SK-N-DZ (cell line): ENCODE measurements at regions not wholly inside any gene's neighbourhood (a gene's known extent, or its start where the extent isn't known, plus 50 kb on each side); places are given as distances from the start of the nearest gene placed in this dataset.
A peak's percentile ranks its signal among the peaks of the same experiment; 100 is the strongest.

Source experiments
- DNase-seq: peaks from one replicate; pipeline ENCODE4 v3.0.0-alpha.2; 2015; ENCODE audit warnings: low spot score

- DNase-seq = peak; percentile 51
These were observed 688.7 kb downstream of the TUSC7 start for GRCh38 chr3:117398141-117398899.

GRCh38 chr3:117399311-117400078 is 689.9 kb downstream of the TUSC7 start:
- DNase-seq = no peak

- DNase-seq = no peak
These were observed 690.7 kb downstream of the TUSC7 start for GRCh38 chr3:117400303-117400702.

- no peak for DNase-seq
These were observed 694.6 kb downstream of the TUSC7 start for GRCh38 chr3:117404141-117404540.

- no peak for DNase-seq
These were observed 695.2 kb downstream of the TUSC7 start for GRCh38 chr3:117404730-117405129.

GRCh38 chr3:117405359-117405758 is 695.8 kb downstream of the TUSC7 start:
- no peak for DNase-seq

GRCh38 chr3:117407317-117407716 is 697.7 kb downstream of the TUSC7 start:
- DNase-seq = no peak

- DNase-seq = no peak
These were observed 699.2 kb downstream of the TUSC7 start for GRCh38 chr3:117408811-117409210.

- no peak for DNase-seq
These were observed 699.7 kb downstream of the TUSC7 start for GRCh38 chr3:117409256-117409655.

GRCh38 chr3:117409701-117410459 is 700.3 kb downstream of the TUSC7 start:
- no peak for DNase-seq

- no peak for DNase-seq
These were observed 702.4 kb downstream of the TUSC7 start for GRCh38 chr3:117411971-117412370.

- DNase-seq = no peak
These were observed 707.8 kb downstream of the TUSC7 start for GRCh38 chr3:117417411-117417810.

GRCh38 chr3:117427081-117427480 is 717.5 kb downstream of the TUSC7 start:
- DNase-seq = no peak

GRCh38 chr3:117433427-117433826 is 723.8 kb downstream of the TUSC7 start:
- peak; percentile 63 for DNase-seq

GRCh38 chr3:117434661-117435412 is 725.3 kb downstream of the TUSC7 start:
- no peak for DNase-seq

- DNase-seq = no peak
These were observed 725.9 kb downstream of the TUSC7 start for GRCh38 chr3:117435506-117435905.

- DNase-seq = peak; percentile 56
These were observed 730.2 kb downstream of the TUSC7 start for GRCh38 chr3:117439812-117440211.

- no peak for DNase-seq
These were observed 732.3 kb downstream of the TUSC7 start for GRCh38 chr3:117441851-117442250.

- no peak for DNase-seq
These were observed 733.0 kb downstream of the TUSC7 start for GRCh38 chr3:117442566-117442965.

GRCh38 chr3:117443014-117443413 is 733.4 kb downstream of the TUSC7 start:
- DNase-seq = no peak

- DNase-seq = no peak
These were observed 734.6 kb downstream of the TUSC7 start for GRCh38 chr3:117444175-117444574.

GRCh38 chr3:117447419-117447818 is 737.8 kb downstream of the TUSC7 start:
- DNase-seq = no peak
